ENCODE measurements at regions not wholly inside any gene's neighbourhood (a gene's known extent, or its start where the extent isn't known, plus 50 kb on each side); places are given as distances from the start of the nearest gene placed in this dataset.

GRCh38 chr12:27178255-27178654 is 65.8 kb upstream of the STK38L start:
- no peak for TF ChIP-seq POLR2A (IDR thresholded peaks at IDR 0.05)
- no peak for TF ChIP-seq CTCF (IDR thresholded peaks at IDR 0.05)
- TF ChIP-seq POLR2AphosphoS5 (IDR thresholded peaks at IDR 0.05) = no peak
